ENCODE measurements at regions not wholly inside any gene's neighbourhood (a gene's known extent, or its start where the extent isn't known, plus 50 kb on each side); places are given as distances from the start of the nearest gene placed in this dataset.

DNA sequence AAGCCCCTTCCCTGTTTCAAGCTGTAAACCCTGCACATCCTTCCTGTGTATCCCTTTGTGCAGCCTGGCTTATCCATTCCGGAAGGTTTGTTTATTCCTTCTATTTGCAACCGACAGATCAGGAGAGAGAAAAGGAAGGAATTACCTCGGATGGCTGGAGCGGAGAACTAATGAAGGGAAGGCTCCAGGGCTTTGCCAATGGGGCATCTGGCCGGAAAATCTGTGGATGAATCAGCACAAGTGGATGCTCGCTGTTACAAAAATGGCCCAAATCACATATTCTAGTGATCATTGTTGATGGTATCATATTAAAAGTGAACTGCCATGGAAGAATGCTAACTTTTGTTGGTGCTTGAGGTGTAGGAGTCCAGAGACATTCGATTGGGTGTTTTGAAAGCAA, 97.1 kb downstream of the AQP4 start:
- TF ChIP-seq, protein P1, sequence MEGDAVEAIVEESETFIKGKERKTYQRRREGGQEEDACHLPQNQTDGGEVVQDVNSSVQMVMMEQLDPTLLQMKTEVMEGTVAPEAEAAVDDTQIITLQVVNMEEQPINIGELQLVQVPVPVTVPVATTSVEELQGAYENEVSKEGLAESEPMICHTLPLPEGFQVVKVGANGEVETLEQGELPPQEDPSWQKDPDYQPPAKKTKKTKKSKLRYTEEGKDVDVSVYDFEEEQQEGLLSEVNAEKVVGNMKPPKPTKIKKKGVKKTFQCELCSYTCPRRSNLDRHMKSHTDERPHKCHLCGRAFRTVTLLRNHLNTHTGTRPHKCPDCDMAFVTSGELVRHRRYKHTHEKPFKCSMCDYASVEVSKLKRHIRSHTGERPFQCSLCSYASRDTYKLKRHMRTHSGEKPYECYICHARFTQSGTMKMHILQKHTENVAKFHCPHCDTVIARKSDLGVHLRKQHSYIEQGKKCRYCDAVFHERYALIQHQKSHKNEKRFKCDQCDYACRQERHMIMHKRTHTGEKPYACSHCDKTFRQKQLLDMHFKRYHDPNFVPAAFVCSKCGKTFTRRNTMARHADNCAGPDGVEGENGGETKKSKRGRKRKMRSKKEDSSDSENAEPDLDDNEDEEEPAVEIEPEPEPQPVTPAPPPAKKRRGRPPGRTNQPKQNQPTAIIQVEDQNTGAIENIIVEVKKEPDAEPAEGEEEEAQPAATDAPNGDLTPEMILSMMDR (IDR thresholded peaks at IDR 0.05), result no peak
- TF ChIP-seq YY1 (IDR thresholded peaks at IDR 0.05; ENCODE audit: low read depth) (no peak), GABPA (IDR thresholded peaks at IDR 0.05; ENCODE audit: low read depth) (no peak), RXRA (IDR thresholded peaks at IDR 0.05; ENCODE audit: borderline replicate concordance, low read depth) (no peak), FOSL2 (IDR thresholded peaks at IDR 0.05; ENCODE audit: borderline replicate concordance, low read depth) (no peak), FOXJ3 (CRISPR knock-in tag; IDR thresholded peaks at IDR 0.05) (no peak), POLR2AphosphoS5 (IDR thresholded peaks at IDR 0.05; ENCODE audit: low read depth, low read length) (no peak)

All from SK-N-SH (cell line).